ENCODE measurements at regions not wholly inside any gene's neighbourhood (a gene's known extent, or its start where the extent isn't known, plus 50 kb on each side); places are given as distances from the start of the nearest gene placed in this dataset.

- TF ChIP-seq CTCF (IDR thresholded peaks at IDR 0.05) (peak in 10 of 12 donors; percentile 18 to 43 (median 31)), POLR2A (IDR thresholded peaks at IDR 0.05) (no peak)
Measured at GRCh38 chr7:106178593-106179134, 66.6 kb upstream of the SYPL1 start.
